ENCODE measurements at regions not wholly inside any gene's neighbourhood (a gene's known extent, or its start where the extent isn't known, plus 50 kb on each side); places are given as distances from the start of the nearest gene placed in this dataset.

DNA sequence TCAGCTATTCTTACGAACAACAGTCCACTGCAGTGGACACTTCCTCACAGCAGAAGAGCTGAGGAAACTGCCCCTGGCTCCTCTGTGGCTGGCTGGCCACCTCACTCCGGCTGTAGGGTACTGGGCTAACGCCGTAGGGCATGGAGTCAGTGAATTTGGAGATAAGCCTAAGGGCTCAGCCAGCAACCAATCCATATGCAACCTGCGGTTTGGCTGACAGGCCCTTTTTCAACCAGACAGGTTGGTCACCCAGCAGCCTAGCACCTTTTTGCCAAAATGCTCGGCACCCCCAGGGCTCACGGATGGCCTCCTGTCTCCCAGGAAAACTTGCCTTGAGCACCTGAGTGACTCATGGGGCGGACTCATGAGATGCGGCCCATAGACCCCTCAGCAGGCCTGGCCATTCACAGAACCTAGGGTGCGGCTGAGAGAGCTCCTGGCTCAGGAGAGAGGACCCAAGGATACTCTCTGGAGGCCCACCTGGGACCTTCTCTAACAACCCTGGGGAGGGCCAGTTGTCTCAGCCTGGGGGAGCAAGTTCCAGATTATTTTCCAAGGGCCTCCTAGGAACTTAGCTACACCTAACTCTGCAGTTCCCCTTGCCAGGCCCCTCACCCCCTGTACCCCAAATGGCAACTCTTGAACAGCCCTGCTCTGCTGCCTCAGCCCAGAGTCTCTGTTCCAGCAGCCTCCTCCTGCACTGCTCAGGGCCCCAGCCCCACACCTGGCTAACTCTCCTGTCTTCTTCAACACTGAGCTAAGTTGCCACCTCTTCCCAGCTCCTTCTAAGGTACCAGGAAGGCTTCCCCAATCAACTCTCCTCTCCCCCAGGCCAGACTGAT, 252.1 kb downstream of the CYP26B1 start:
- Histone ChIP-seq H3K9ac (ENCODE audit: low read length) (no peak overlapping the region), H2AFZ (ENCODE audit: low read depth, low read length) (no peak overlapping the region), H4K8ac (ENCODE audit: low read length) (no peak overlapping the region), H3K4me2 (ENCODE audit: low read length, poor library complexity, severe bottlenecking) (no peak overlapping the region), H3K4me1 (ENCODE audit: control insufficient read depth, insufficient read depth, low read depth, low read length) (no peaks in the 10 kb centered on the region), H2AK5ac (ENCODE audit: low read length, severe bottlenecking) (no peak overlapping the region), H3K4ac (ENCODE audit: low read depth in 1 of 2, low read length in 2 of 2) (no peak overlapping the region), H2BK120ac (ENCODE audit: low read depth, low read length) (no peak overlapping the region), H3K14ac (ENCODE audit: low read length in 2 of 2) (no peak overlapping the region), H3K36me3 (ENCODE audit: control insufficient read depth in 1 of 2, insufficient read depth in 2 of 2, low read depth in 1 of 2, low read length in 2 of 2) (no peaks in the 10 kb centered on the region), H2BK5ac (ENCODE audit: low read depth, low read length, poor library complexity, severe bottlenecking) (no peak overlapping the region), H3K9me3 (ENCODE audit: control insufficient read depth, low read length) (no peaks in the 10 kb centered on the region), H3K79me1 (replicated peaks; ENCODE audit: low read length, poor library complexity, severe bottlenecking) (no peaks in the 10 kb centered on the region), H3K4me3 (ENCODE audit: insufficient read depth in 1 of 2, low read depth in 1 of 2, low read length in 2 of 2) (no peak overlapping the region), H3K18ac (ENCODE audit: low read depth in 1 of 2, low read length in 2 of 2) (no peak overlapping the region), H2BK15ac (ENCODE audit: low read depth, poor library complexity, severe bottlenecking) (no peak overlapping the region), H2BK12ac (ENCODE audit: low read length in 2 of 2) (no peak overlapping the region), H3K27ac (ENCODE audit: low read length, poor library complexity, severe bottlenecking) (no peak overlapping the region), H3K27me3 (ENCODE audit: control insufficient read depth in 1 of 2, insufficient read depth in 1 of 2, low read length in 2 of 2) (peaks cover 4 to 26% of the 10 kb centered on the region in 2 experiments), H4K91ac (ENCODE audit: low read length) (no peak overlapping the region), H3K23ac (ENCODE audit: low read length in 2 of 2) (no peak overlapping the region)
- DNase-seq, result no peak
- WGBS, result 88% methylated on average over 10 of the region's 10 CpGs

DNA sequence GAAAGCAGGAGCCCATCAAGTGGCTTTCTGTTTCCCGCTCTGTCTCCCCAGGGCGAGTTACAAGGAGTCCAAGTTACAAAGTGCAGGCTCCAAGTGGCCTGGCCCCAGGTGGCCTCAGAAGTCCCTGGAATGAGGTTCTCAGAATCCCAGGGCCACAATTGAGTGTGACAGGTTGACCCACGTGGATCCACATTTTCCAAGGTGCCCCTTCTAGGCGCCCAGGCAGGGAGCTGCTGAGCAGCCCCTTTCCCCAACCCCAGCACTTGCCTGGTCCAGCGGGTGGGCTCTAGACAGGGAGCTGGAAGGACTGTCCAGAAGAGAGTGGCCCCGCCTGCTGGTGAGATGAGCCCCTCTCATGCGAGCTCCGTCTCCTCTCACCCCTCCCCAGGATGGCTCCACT, 253.4 kb downstream of the CYP26B1 start:
- Histone ChIP-seq H3K4me1 (ENCODE audit: control insufficient read depth, insufficient read depth, low read depth, low read length) (no peaks in the 10 kb centered on the region), H2BK15ac (ENCODE audit: low read depth, poor library complexity, severe bottlenecking) (no peak overlapping the region), H2BK120ac (ENCODE audit: low read depth, low read length) (no peak overlapping the region), H3K4me2 (ENCODE audit: low read length, poor library complexity, severe bottlenecking) (no peak overlapping the region), H3K79me1 (replicated peaks; ENCODE audit: low read length, poor library complexity, severe bottlenecking) (no peaks in the 10 kb centered on the region), H4K91ac (ENCODE audit: low read length) (no peak overlapping the region), H3K14ac (ENCODE audit: low read length in 2 of 2) (no peak overlapping the region), H2AK5ac (ENCODE audit: low read length, severe bottlenecking) (no peak overlapping the region), H2BK12ac (ENCODE audit: low read length in 2 of 2) (no peak overlapping the region), H3K23ac (ENCODE audit: low read length in 2 of 2) (peak overlapping the region in 1 of 2 experiments; percentile 70), H3K27me3 (ENCODE audit: control insufficient read depth in 1 of 2, insufficient read depth in 1 of 2, low read length in 2 of 2) (peaks cover 4 to 18% of the 10 kb centered on the region in 2 experiments), H3K4ac (ENCODE audit: low read depth in 1 of 2, low read length in 2 of 2) (no peak overlapping the region), H3K18ac (ENCODE audit: low read depth in 1 of 2, low read length in 2 of 2) (no peak overlapping the region), H3K36me3 (ENCODE audit: control insufficient read depth in 1 of 2, insufficient read depth in 2 of 2, low read depth in 1 of 2, low read length in 2 of 2) (no peaks in the 10 kb centered on the region), H4K8ac (ENCODE audit: low read length) (no peak overlapping the region), H3K4me3 (ENCODE audit: insufficient read depth in 1 of 2, low read depth in 1 of 2, low read length in 2 of 2) (no peak overlapping the region), H2AFZ (ENCODE audit: low read depth, low read length) (no peak overlapping the region), H3K9me3 (ENCODE audit: control insufficient read depth, low read length) (no peaks in the 10 kb centered on the region), H3K27ac (ENCODE audit: low read length, poor library complexity, severe bottlenecking) (no peak overlapping the region), H2BK5ac (ENCODE audit: low read depth, low read length, poor library complexity, severe bottlenecking) (no peak overlapping the region), H3K9ac (ENCODE audit: low read length) (no peak overlapping the region)
- WGBS, result 69% methylated on average over 5 of the region's 8 CpGs
- no peak for DNase-seq

DNA sequence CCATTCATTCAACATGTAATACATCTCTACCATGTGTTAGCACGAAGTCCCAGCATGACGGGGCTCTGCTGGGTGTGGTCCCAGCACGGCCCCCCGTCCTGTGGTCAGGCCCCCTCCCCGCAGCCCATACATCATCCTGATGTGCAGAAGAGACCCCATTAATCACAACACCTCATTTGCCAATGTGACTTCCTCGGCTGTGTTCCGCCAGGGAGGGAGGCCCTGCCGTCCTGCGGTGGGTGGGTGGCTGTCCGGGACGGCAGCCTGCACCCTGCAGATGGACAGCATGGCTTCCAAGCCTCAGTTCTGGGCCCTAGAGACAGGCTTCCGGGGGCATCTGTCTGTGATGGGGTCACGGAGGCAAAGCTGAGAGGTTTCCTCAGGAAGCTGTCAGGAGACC, 254.0 kb downstream of the CYP26B1 start:
- no peak overlapping the region for H2BK15ac ChIP-seq (ENCODE audit: low read depth, poor library complexity, severe bottlenecking)
- 83% methylated on average over 13 of the region's 13 CpGs for WGBS
- no peak overlapping the region for H3K9ac ChIP-seq (ENCODE audit: low read length)
- no peak overlapping the region for H2BK5ac ChIP-seq (ENCODE audit: low read depth, low read length, poor library complexity, severe bottlenecking)
- H3K18ac ChIP-seq (ENCODE audit: low read depth in 1 of 2, low read length in 2 of 2), result no peak overlapping the region
- no peaks in the 10 kb centered on the region for H3K36me3 ChIP-seq (ENCODE audit: control insufficient read depth in 1 of 2, insufficient read depth in 2 of 2, low read depth in 1 of 2, low read length in 2 of 2)
- H3K4me2 ChIP-seq (ENCODE audit: low read length, poor library complexity, severe bottlenecking), result no peak overlapping the region
- H2AK5ac ChIP-seq (ENCODE audit: low read length, severe bottlenecking), result no peak overlapping the region
- H3K79me1 ChIP-seq (replicated peaks; ENCODE audit: low read length, poor library complexity, severe bottlenecking), result no peaks in the 10 kb centered on the region
- H3K27me3 ChIP-seq (ENCODE audit: control insufficient read depth in 1 of 2, insufficient read depth in 1 of 2, low read length in 2 of 2), result peaks cover 4 to 12% of the 10 kb centered on the region in 2 experiments
- H3K4me1 ChIP-seq (ENCODE audit: control insufficient read depth, insufficient read depth, low read depth, low read length), result peaks cover 1% of the 10 kb centered on the region
- H3K23ac ChIP-seq (ENCODE audit: low read length in 2 of 2), result no peak overlapping the region
- no peak overlapping the region for H2BK12ac ChIP-seq (ENCODE audit: low read length in 2 of 2)
- H3K14ac ChIP-seq (ENCODE audit: low read length in 2 of 2), result no peak overlapping the region
- DNase-seq, result no peak
- no peak overlapping the region for H4K8ac ChIP-seq (ENCODE audit: low read length)
- no peak overlapping the region for H4K91ac ChIP-seq (ENCODE audit: low read length)
- no peaks in the 10 kb centered on the region for H3K9me3 ChIP-seq (ENCODE audit: control insufficient read depth, low read length)
- H3K4ac ChIP-seq (ENCODE audit: low read depth in 1 of 2, low read length in 2 of 2), result no peak overlapping the region
- no peak overlapping the region for H3K27ac ChIP-seq (ENCODE audit: low read length, poor library complexity, severe bottlenecking)
- no peak overlapping the region for H2BK120ac ChIP-seq (ENCODE audit: low read depth, low read length)
- H2AFZ ChIP-seq (ENCODE audit: low read depth, low read length), result no peak overlapping the region
- no peak overlapping the region for H3K4me3 ChIP-seq (ENCODE audit: insufficient read depth in 1 of 2, low read depth in 1 of 2, low read length in 2 of 2)

DNA sequence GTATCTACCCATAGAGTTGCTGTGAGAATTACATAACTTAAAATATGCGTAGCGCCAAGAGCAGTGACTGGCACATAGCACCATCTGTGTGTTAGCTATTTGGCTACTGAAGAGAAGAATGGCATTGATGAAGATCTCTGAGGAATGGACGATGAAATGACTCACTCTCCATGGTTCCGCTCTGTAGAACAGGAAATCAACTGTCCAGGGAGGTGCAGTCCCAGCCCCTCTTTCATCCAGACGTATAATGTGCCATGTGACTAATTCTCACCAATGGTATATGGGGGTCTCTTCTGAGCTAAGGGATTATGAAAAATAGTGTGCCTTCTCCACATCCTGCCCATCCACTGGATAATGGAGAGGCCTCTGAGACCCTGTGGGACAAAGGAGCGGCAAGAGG, 254.8 kb downstream of the CYP26B1 start:
- Histone ChIP-seq H3K14ac (ENCODE audit: low read length in 2 of 2) (no peak overlapping the region), H3K4ac (ENCODE audit: low read depth in 1 of 2, low read length in 2 of 2) (no peak overlapping the region), H3K9ac (ENCODE audit: low read length) (no peak overlapping the region), H2AFZ (ENCODE audit: low read depth, low read length) (no peak overlapping the region), H4K8ac (ENCODE audit: low read length) (no peak overlapping the region), H3K4me3 (ENCODE audit: insufficient read depth in 1 of 2, low read depth in 1 of 2, low read length in 2 of 2) (no peak overlapping the region), H3K27ac (ENCODE audit: low read length, poor library complexity, severe bottlenecking) (no peak overlapping the region), H2BK15ac (ENCODE audit: low read depth, poor library complexity, severe bottlenecking) (no peak overlapping the region), H3K4me1 (ENCODE audit: control insufficient read depth, insufficient read depth, low read depth, low read length) (peaks cover 3% of the 10 kb centered on the region), H3K27me3 (ENCODE audit: control insufficient read depth in 1 of 2, insufficient read depth in 1 of 2, low read length in 2 of 2) (peaks cover under 1 to 5% of the 10 kb centered on the region in 2 experiments), H3K36me3 (ENCODE audit: control insufficient read depth in 1 of 2, insufficient read depth in 2 of 2, low read depth in 1 of 2, low read length in 2 of 2) (no peaks in the 10 kb centered on the region), H3K18ac (ENCODE audit: low read depth in 1 of 2, low read length in 2 of 2) (no peak overlapping the region), H2AK5ac (ENCODE audit: low read length, severe bottlenecking) (no peak overlapping the region), H3K4me2 (ENCODE audit: low read length, poor library complexity, severe bottlenecking) (no peak overlapping the region), H3K23ac (ENCODE audit: low read length in 2 of 2) (no peak overlapping the region), H3K79me1 (replicated peaks; ENCODE audit: low read length, poor library complexity, severe bottlenecking) (no peaks in the 10 kb centered on the region), H3K9me3 (ENCODE audit: control insufficient read depth, low read length) (no peaks in the 10 kb centered on the region), H2BK12ac (ENCODE audit: low read length in 2 of 2) (no peak overlapping the region), H2BK120ac (ENCODE audit: low read depth, low read length) (no peak overlapping the region), H4K91ac (ENCODE audit: low read length) (no peak overlapping the region), H2BK5ac (ENCODE audit: low read depth, low read length, poor library complexity, severe bottlenecking) (no peak overlapping the region)
- 86% methylated on average over 5 of the region's 6 CpGs for WGBS
- no peak for DNase-seq

Data from mesenchymal stem cell (in vitro differentiated cells and primary cell).